Mesendoderm (in vitro differentiated cells): ENCODE measurements at regions not wholly inside any gene's neighbourhood (a gene's known extent, or its start where the extent isn't known, plus 50 kb on each side); places are given as distances from the start of the nearest gene placed in this dataset.
"Not testable (repeated sequence)": the region's sequence is repeated elsewhere in the genome, so short reads cannot be mapped to it uniquely, and the experiment has no call there.

Source experiments
- DNase-seq: peaks from one replicate; pipeline ENCODE4 v3.0.0; 2013
- H2AK5ac ChIP-seq: 2 replicates; pipeline ENCODE4 v1.6.1; 2013; ENCODE audit warnings: low read length, inconsistent platforms
- H2BK120ac ChIP-seq: 2 replicates; pipeline ENCODE4 v1.6.1; 2013; ENCODE audit warnings: low read depth, mild to moderate bottlenecking, low read length, moderate library complexity, mixed read lengths
- H2BK15ac ChIP-seq: replicated peaks from 2 replicates; pipeline ENCODE4 v1.6.1; 2013; ENCODE audit warnings: low read depth, mild to moderate bottlenecking, moderate library complexity
- H2BK5ac ChIP-seq: 2 replicates; pipeline ENCODE4 v1.6.1; 2013; ENCODE audit warnings: low read length, inconsistent platforms
- H3K18ac ChIP-seq: 2 replicates; pipeline ENCODE4 v1.6.1; 2013; ENCODE audit warnings: mild to moderate bottlenecking, low read length, mixed read lengths
- H3K23ac ChIP-seq: one replicate; pipeline ENCODE4 v1.6.1; 2013; ENCODE audit warnings: low read length
- H3K27ac ChIP-seq: 2 replicates; pipeline ENCODE4 v1.5.1; 2013; ENCODE audit warnings: low read depth, mild to moderate bottlenecking, inconsistent platforms, low read length, moderate library complexity
- H3K27me3 ChIP-seq: 2 replicates; pipeline ENCODE4 v1.6.1; 2013; ENCODE audit warnings: low read length, control low read depth, mild to moderate bottlenecking, inconsistent platforms; ENCODE audit not compliant: insufficient read depth, poor library complexity
- H3K36me3 ChIP-seq: 2 replicates; pipeline ENCODE4 v1.6.1; 2013; ENCODE audit warnings: low read length, inconsistent platforms; ENCODE audit not compliant: control insufficient read depth, insufficient read depth
- H3K4ac ChIP-seq: one replicate; pipeline ENCODE4 v1.6.1; 2013; ENCODE audit warnings: low read depth, mild to moderate bottlenecking, low read length, moderate library complexity
- H3K4me1 ChIP-seq: 2 replicates; pipeline ENCODE4 v1.6.1; 2013; ENCODE audit warnings: low read depth, low read length, inconsistent platforms; ENCODE audit not compliant: control insufficient read depth
- H3K4me2 ChIP-seq: 2 replicates; pipeline ENCODE4 v1.6.1; 2013; ENCODE audit warnings: low read length
- H3K4me3 ChIP-seq: 2 replicates; pipeline ENCODE4 v1.5.1; 2013; ENCODE audit warnings: mild to moderate bottlenecking, low read length
- H3K56ac ChIP-seq: one replicate; pipeline ENCODE4 v1.6.1; 2013; ENCODE audit warnings: low read length
- H3K79me1 ChIP-seq: 2 replicates; pipeline ENCODE4 v1.6.1; 2013; ENCODE audit warnings: low read length, inconsistent platforms
- H3K79me2 ChIP-seq: 2 replicates; pipeline ENCODE4 v1.6.1; 2013; ENCODE audit warnings: mild to moderate bottlenecking, low read length; ENCODE audit not compliant: control insufficient read depth, insufficient read depth
- H3K9ac ChIP-seq: 2 replicates; pipeline ENCODE4 v1.6.1; 2013; ENCODE audit warnings: low read length, inconsistent platforms
- H4K5ac ChIP-seq: one replicate; pipeline ENCODE4 v1.6.1; 2013; ENCODE audit warnings: low read length
- H4K8ac ChIP-seq: one replicate; pipeline ENCODE4 v1.6.1; 2013; ENCODE audit warnings: low read depth, mild to moderate bottlenecking, control low read depth, low read length, moderate library complexity
- WGBS: extraction: QIAGEN DNeasy Blood & Tissue Kit; methylation state at CpG from one replicate; pipeline ENCODE4 v1.1.7; 2013; ENCODE audit warnings: low lambda C conversion rate, missing lambda C conversion rate; ENCODE audit not compliant: insufficient coverage; ENCODE audit errors: extremely low coverage; 5-methylcytosine and 5-hydroxymethylcytosine counted together

GRCh38 chr7:76117306-76117991 is 69.5 kb downstream of the MDH2 start:
- H3K9ac ChIP-seq, H3K23ac ChIP-seq, H2BK15ac ChIP-seq, H3K27me3 ChIP-seq, H3K27ac ChIP-seq, H3K56ac ChIP-seq, H2BK5ac ChIP-seq, H3K4me1 ChIP-seq, H4K5ac ChIP-seq, H3K79me1 ChIP-seq, H3K4me3 ChIP-seq, H4K8ac ChIP-seq, H3K18ac ChIP-seq, H3K4me2 ChIP-seq, H2BK120ac ChIP-seq, H3K79me2 ChIP-seq, DNase-seq, H3K4ac ChIP-seq, H3K36me3 ChIP-seq, H2AK5ac ChIP-seq: not testable (repeated sequence)
- no CpG with 5 or more reads among the region's 5 CpGs for WGBS

DNA sequence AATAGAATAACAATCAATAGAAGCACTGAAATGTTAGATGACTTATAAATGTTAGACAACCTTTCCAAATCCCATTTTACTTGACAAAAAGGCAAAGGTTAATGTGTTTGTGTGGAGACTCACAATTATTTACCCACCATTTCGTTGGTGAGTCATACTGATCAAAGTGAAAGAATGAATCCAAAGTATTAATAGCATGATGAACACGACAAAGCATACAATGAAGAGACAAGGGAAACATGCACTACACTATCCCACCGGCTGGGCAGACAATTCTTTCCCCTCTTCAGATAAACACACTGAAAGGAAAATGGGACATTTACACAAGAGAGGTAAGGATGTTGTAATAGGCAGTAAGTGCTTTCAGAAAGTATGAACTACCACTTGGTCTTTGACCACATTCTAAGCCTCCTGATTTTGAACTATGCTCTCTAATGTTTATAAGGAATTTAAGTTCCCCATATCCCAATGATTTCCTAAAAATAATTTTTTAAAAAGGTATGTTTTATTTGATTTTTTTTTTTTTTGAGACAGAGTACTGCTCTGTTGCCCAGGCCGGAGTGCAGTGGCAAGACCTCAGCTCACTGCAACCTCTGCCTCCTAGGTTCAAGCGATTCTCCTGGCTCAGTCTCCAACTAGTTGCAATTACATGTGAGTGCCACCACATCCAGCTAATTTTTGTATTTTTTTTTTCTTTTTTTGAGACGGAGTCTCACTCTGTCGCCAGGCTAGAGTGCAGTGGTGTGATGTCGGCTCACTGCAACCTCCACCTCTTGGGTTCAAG is 70.5 kb downstream of the MDH2 start:
- H3K27me3 ChIP-seq, H3K18ac ChIP-seq, H3K36me3 ChIP-seq, H2BK5ac ChIP-seq, H4K5ac ChIP-seq, H3K56ac ChIP-seq, H3K27ac ChIP-seq, H2AK5ac ChIP-seq, H3K9ac ChIP-seq, H3K4me1 ChIP-seq, H4K8ac ChIP-seq, H3K4ac ChIP-seq, H2BK15ac ChIP-seq, H3K79me1 ChIP-seq, H2BK120ac ChIP-seq, H3K23ac ChIP-seq, DNase-seq, H3K4me3 ChIP-seq, H3K79me2 ChIP-seq, H3K4me2 ChIP-seq: not testable (repeated sequence)
- no CpG with 5 or more reads among the region's 8 CpGs for WGBS

DNA sequence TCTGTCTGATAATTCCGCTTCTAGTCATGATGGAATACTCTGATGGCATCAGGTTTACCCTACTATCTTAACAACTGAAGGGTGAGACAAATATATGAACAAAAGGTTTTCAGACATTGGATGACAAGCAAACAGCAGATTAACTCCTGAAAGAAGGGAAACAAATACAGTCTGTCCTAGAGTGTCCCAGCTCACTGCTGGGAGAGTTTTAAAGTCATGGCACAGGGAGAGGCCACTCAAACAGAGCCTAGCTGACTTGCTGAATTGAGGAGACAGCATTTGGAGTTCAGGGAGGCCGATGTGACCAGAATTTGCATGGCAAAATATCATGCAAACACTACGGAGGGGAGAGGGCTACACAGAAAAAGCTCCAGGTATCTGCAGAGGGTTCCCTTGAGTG is 73.1 kb downstream of the MDH2 start:
- H3K79me2 ChIP-seq, result no peaks in the 10 kb centered on the region
- H3K23ac ChIP-seq, result no peak overlapping the region
- no peaks in the 10 kb centered on the region for H3K36me3 ChIP-seq
- no peak overlapping the region for H4K5ac ChIP-seq
- no peak overlapping the region for H3K9ac ChIP-seq
- no peak overlapping the region for H3K4me3 ChIP-seq
- H2BK120ac ChIP-seq, result no peak overlapping the region
- DNase-seq, result no peak
- H2BK15ac ChIP-seq, result no peak overlapping the region
- no peak overlapping the region for H3K27ac ChIP-seq
- H3K4me2 ChIP-seq, result no peak overlapping the region
- no peak overlapping the region for H3K18ac ChIP-seq
- no peaks in the 10 kb centered on the region for H3K4me1 ChIP-seq
- no peak overlapping the region for H2BK5ac ChIP-seq
- no peak overlapping the region for H4K8ac ChIP-seq
- H3K79me1 ChIP-seq, result no peaks in the 10 kb centered on the region
- H3K4ac ChIP-seq, result no peak overlapping the region
- no peaks in the 10 kb centered on the region for H3K27me3 ChIP-seq
- H3K56ac ChIP-seq, result no peak overlapping the region
- no peak overlapping the region for H2AK5ac ChIP-seq
- no CpG with 5 or more reads among the region's 3 CpGs for WGBS

DNA sequence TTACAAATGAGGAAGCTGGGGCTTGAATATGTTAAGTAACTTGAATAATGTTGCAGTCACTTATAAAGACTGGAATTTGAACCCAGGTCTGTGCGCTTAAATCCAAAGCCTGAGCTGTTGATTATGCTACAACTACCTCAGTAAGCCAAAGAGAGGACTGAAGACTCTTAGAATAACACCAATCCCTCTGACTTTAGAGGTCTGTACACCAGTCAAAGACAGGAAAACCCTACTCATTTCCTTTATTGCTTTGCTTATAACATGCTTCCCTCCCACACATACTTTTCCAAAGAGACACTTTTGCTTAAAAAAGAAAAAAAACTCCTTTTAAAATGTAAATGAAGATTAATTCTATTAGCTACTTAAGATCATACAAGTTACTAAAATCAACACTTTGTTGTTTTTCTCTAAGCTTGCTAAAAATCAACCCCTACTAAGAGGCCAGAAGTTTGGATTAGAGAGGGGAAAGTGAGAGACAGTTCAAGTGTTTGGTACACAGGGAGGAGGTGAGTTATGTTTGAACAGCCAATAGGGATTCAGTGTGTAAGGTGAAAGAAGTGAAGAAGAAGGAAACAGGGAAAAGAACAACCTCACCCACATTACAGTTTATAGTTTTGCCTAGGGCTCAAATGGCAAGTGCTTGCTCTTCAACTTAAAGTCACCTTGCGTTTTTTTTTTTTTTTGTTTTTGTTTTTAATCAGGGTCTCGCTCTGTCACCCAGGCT is 74.8 kb downstream of the MDH2 start:
- Histone ChIP-seq H3K36me3 (no peaks in the 10 kb centered on the region), H2BK15ac (no peak overlapping the region), H4K8ac (no peak overlapping the region), H3K79me1 (no peaks in the 10 kb centered on the region), H3K23ac (no peak overlapping the region), H3K56ac (no peak overlapping the region), H4K5ac (no peak overlapping the region), H3K4ac (no peak overlapping the region), H3K79me2 (no peaks in the 10 kb centered on the region), H3K4me2 (no peak overlapping the region), H3K9ac (no peak overlapping the region), H3K4me1 (no peaks in the 10 kb centered on the region), H2BK120ac (no peak overlapping the region), H2AK5ac (no peak overlapping the region), H3K27me3 (no peaks in the 10 kb centered on the region), H2BK5ac (no peak overlapping the region), H3K4me3 (no peak overlapping the region), H3K27ac (no peak overlapping the region), H3K18ac (no peak overlapping the region)
- DNase-seq, result no peak
- WGBS, result no CpG with 5 or more reads among the region's 3 CpGs

- WGBS, result no CpG with 5 or more reads among the region's 4 CpGs
- H3K79me1 ChIP-seq, result no peaks in the 10 kb centered on the region
- no peak overlapping the region for H2BK15ac ChIP-seq
- no peak overlapping the region for H4K8ac ChIP-seq
- no peaks in the 10 kb centered on the region for H3K79me2 ChIP-seq
- no peaks in the 10 kb centered on the region for H3K27me3 ChIP-seq
- H3K9ac ChIP-seq, result no peak overlapping the region
- no peak overlapping the region for H4K5ac ChIP-seq
- no peak overlapping the region for H3K56ac ChIP-seq
- H2BK5ac ChIP-seq, result no peak overlapping the region
- H3K36me3 ChIP-seq, result no peaks in the 10 kb centered on the region
- DNase-seq, result no peak
- H3K23ac ChIP-seq, result no peak overlapping the region
- H2AK5ac ChIP-seq, result no peak overlapping the region
- H3K4me1 ChIP-seq, result no peaks in the 10 kb centered on the region
- H3K4me3 ChIP-seq, result no peak overlapping the region
- H2BK120ac ChIP-seq, result no peak overlapping the region
- H3K4ac ChIP-seq, result no peak overlapping the region
- no peak overlapping the region for H3K27ac ChIP-seq
- H3K18ac ChIP-seq, result no peak overlapping the region
- H3K4me2 ChIP-seq, result no peak overlapping the region
These were observed 75.4 kb downstream of the MDH2 start for GRCh38 chr7:76123316-76123715.
